ENCODE measurements at regions not wholly inside any gene's neighbourhood (a gene's known extent, or its start where the extent isn't known, plus 50 kb on each side); places are given as distances from the start of the nearest gene placed in this dataset.

GRCh38 chr10:56286096-56286495 lies 75.0 kb downstream of the ZWINT start:
- TF ChIP-seq CTCF (IDR thresholded peaks at IDR 0.05; ENCODE audit: insufficient read depth, low read length) (no peak), REST (IDR thresholded peaks at IDR 0.05; ENCODE audit: insufficient replicate concordance, low read depth) (no peak), POLR2AphosphoS5 (IDR thresholded peaks at IDR 0.05; ENCODE audit: low read depth) (no peak), GABPA (IDR thresholded peaks at IDR 0.05; ENCODE audit: low read depth) (no peak)

All from HL-60 (cell line).